T47D (cell line): ENCODE measurements at regions not wholly inside any gene's neighbourhood (a gene's known extent, or its start where the extent isn't known, plus 50 kb on each side); places are given as distances from the start of the nearest gene placed in this dataset.

Experiments
- DNase-seq, 2 experiments: peaks; one replicate each; pipeline versions ENCODE4 v3.0.0 to v3.0.0-alpha.2; 2011 to 2012; ENCODE audit warnings: low read depth in 1 of 2, low spot score in 1 of 2
- JUND ChIP-seq: IDR thresholded peaks from 2 replicates; pipeline ENCODE4 v1.6.1; 2012; ENCODE audit warnings: low read depth
- in situ Hi-C: cut with HindIII; loops from 2 replicates; pipeline ENCODE4 v1.10.0; 2016; ENCODE audit warnings: low sequenced_read_pairs, low pct_unique_long_range_greater_than_20kb

DNA sequence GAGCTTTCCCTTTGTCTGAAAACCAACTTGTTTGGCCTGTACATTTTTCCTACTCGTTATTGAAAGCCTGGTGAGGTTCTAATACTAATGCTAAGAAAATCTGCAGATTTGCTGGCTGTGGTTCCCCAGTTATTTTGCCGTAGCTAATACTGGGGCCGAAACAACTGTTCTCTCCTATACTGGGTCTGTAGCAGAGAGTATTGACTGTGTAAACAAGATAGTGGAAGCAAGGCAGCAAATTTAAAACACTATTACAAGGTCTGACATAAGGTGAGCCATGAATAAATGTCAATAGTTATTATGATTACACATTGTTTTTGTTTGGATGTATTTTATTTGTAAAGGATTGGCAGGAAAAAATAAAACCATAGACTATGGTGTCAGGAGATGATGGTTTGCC is 1244.0 kb downstream of the AACS start:
- TF ChIP-seq JUND: no peak
- in situ Hi-C loops: no loop called here
- DNase-seq: no peak

DNA sequence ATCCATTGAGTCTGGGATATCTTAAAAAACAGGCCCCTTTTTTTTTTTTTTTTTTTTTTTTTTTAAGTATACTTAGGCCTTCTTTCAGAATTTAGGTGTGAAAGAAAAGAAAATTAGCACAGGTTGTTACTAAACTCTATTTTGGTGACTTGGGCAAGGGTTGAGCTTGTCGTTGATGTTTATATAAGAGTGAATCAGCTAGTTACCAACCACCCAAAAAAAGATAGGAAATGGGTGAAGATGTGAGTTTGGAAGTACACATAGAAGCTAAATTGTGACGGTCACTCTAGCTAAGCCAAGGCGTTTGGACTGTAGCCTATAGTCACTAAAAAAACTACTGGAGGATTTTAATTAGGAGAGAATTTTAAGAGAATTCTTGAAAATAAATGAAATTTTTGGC is 1247.2 kb downstream of the AACS start:
- in situ Hi-C loops: no loop called here
- no peak for TF ChIP-seq JUND
- DNase-seq: no peak

GRCh38 chr12:126316411-126316810 is 1251.2 kb downstream of the AACS start:
- DNase-seq: no peak
- in situ Hi-C loops: no loop called here
- TF ChIP-seq JUND: no peak

GRCh38 chr12:126337556-126338441 is 1272.6 kb downstream of the AACS start:
- no peak for TF ChIP-seq JUND
- in situ Hi-C loops: no loop called here
- no peak for DNase-seq

GRCh38 chr12:126342866-126343265 is 1277.6 kb downstream of the AACS start:
- TF ChIP-seq JUND: no peak
- in situ Hi-C loops: no loop called here
- no peak for DNase-seq

GRCh38 chr12:126343321-126343720 is 1278.1 kb downstream of the AACS start:
- in situ Hi-C loops: no loop called here
- no peak for DNase-seq

GRCh38 chr12:126346087-126346486 is 1280.9 kb downstream of the AACS start:
- in situ Hi-C loops: no loop called here
- no peak for DNase-seq

More at GRCh38 chr12:126343321-126343720, 1278.1 kb downstream of the AACS start:
- TF ChIP-seq JUND: no peak

GRCh38 chr12:126347421-126347820 is 1282.2 kb downstream of the AACS start:
- no peak for DNase-seq
- in situ Hi-C loops: no loop called here
- no peak for TF ChIP-seq JUND

More at GRCh38 chr12:126346087-126346486, 1280.9 kb downstream of the AACS start:
- TF ChIP-seq JUND: no peak

DNA sequence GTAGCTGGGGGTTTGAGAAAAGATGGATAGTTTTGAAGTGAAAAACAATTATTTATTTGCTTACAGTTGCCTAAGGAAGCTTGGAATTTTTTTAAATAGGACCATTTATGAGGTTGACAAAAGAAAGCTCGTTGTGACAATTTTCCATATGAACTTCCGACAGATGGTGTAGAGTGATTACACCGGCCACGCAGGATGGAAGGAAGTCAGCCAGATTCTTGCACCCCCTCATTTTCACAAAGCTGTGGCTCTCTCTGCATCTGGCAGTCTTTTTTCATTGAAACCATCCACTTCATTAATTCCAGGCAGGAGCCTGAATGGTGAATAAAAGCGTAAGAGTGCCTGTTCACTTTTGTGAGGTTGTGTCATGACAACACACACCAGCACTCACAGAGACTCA is 1284.1 kb downstream of the AACS start:
- in situ Hi-C loops: no loop called here
- no peak for TF ChIP-seq JUND
- DNase-seq: no peak

GRCh38 chr12:126353604-126354003 is 1288.4 kb downstream of the AACS start:
- in situ Hi-C loops: no loop called here
- TF ChIP-seq JUND: no peak
- no peak for DNase-seq

DNA sequence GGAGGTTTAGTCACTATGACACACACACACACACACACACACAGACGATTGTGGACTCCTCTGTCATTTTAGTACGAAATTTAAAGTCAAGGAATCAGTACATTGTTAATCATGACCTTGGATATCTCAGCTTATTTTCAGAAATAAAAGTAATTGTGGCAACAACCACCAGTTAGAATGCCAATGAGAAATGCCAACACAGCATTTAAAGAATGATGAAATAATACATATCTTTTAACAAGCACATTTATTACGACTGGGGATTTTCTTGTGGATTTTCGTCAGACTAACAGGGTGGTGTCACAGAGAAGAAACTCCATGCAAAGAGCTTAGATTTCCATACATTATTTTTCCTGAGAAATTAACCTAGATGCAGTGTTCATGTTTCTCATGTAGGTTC is 1289.4 kb downstream of the AACS start:
- no peak for TF ChIP-seq JUND
- DNase-seq: no peak
- in situ Hi-C loops: no loop called here

GRCh38 chr12:126355346-126355745 is 1290.1 kb downstream of the AACS start:
- in situ Hi-C loops: no loop called here
- no peak for TF ChIP-seq JUND
- no peak for DNase-seq

DNA sequence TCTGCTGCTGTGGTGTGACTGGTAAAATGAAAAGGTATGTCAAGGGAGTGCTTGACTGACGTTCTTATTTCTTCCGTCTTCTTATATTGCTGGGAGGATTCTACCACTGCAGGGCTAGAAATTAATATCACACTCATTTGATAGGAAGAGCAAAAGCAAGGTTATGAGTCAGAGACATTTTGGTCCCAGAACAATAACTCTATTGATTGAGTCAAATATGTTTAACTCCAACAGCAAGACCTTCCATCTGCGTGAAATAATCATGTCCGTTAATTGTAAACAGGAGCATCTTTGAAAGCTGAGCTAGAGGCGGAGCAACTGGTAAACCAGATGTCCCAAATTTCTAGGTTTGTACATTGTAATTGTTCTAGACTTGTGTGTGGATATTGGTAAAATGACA is 1293.6 kb downstream of the AACS start:
- DNase-seq: no peak
- TF ChIP-seq JUND: no peak
- in situ Hi-C loops: no loop called here

GRCh38 chr12:126359216-126359615 is 1294.0 kb downstream of the AACS start:
- in situ Hi-C loops: no loop called here
- no peak for DNase-seq
- TF ChIP-seq JUND: no peak
